ENCODE measurements at regions not wholly inside any gene's neighbourhood (a gene's known extent, or its start where the extent isn't known, plus 50 kb on each side); places are given as distances from the start of the nearest gene placed in this dataset.

DNA sequence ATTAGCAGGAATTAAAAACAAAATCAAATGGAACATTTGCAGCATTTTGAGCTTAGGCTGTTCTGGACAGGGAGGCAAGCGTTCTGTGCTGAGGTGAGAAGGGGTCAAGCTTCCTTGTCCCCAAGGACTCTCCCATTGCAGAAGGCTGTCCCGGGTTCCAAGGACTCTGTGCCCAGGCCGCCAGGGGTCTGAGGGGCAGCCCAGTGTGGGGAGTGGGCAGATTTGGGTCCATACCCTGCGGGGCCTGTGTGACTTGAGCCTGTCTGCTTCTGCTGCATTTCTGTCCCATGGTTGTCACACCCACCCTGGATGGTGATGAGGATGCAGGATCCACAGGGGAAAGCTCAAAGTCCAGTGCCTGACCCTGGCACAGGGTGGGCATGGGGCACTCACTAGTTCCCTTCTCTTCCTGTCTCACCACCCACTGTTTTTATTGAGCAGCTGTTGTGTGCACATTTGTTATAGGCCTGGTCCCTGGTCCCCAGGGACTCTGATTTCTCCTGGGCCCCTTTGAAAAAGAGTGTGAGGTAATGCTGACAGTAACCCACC lies 211.4 kb upstream of the HS6ST1 start:
- CTCF ChIA-PET: no interaction called here
- no peaks in the 10 kb centered on the region for H3K4me1 Mint-ChIP-seq
- H3K27me3 Mint-ChIP-seq (ENCODE audit: low read depth): no peaks in the 10 kb centered on the region; the same call in 1 of the 2 replicates
- H3K4me3 Mint-ChIP-seq: no peak overlapping the region
- no peaks in the 10 kb centered on the region for H3K36me3 Mint-ChIP-seq
- no peak overlapping the region for H3K27ac Mint-ChIP-seq
- DNase-seq (ENCODE audit: low spot score) (no peak), ATAC-seq (no peak)
- POLR2A ChIA-PET: no interaction called here
- no peaks in the 10 kb centered on the region for H3K9me3 Mint-ChIP-seq
- TF ChIP-seq, protein P1, sequence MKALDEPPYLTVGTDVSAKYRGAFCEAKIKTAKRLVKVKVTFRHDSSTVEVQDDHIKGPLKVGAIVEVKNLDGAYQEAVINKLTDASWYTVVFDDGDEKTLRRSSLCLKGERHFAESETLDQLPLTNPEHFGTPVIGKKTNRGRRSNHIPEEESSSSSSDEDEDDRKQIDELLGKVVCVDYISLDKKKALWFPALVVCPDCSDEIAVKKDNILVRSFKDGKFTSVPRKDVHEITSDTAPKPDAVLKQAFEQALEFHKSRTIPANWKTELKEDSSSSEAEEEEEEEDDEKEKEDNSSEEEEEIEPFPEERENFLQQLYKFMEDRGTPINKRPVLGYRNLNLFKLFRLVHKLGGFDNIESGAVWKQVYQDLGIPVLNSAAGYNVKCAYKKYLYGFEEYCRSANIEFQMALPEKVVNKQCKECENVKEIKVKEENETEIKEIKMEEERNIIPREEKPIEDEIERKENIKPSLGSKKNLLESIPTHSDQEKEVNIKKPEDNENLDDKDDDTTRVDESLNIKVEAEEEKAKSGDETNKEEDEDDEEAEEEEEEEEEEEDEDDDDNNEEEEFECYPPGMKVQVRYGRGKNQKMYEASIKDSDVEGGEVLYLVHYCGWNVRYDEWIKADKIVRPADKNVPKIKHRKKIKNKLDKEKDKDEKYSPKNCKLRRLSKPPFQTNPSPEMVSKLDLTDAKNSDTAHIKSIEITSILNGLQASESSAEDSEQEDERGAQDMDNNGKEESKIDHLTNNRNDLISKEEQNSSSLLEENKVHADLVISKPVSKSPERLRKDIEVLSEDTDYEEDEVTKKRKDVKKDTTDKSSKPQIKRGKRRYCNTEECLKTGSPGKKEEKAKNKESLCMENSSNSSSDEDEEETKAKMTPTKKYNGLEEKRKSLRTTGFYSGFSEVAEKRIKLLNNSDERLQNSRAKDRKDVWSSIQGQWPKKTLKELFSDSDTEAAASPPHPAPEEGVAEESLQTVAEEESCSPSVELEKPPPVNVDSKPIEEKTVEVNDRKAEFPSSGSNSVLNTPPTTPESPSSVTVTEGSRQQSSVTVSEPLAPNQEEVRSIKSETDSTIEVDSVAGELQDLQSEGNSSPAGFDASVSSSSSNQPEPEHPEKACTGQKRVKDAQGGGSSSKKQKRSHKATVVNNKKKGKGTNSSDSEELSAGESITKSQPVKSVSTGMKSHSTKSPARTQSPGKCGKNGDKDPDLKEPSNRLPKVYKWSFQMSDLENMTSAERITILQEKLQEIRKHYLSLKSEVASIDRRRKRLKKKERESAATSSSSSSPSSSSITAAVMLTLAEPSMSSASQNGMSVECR (CRISPR knock-in tag; IDR thresholded peaks at IDR 0.05; ENCODE audit: borderline replicate concordance): no peak
- TF ChIP-seq MYBL2 (CRISPR knock-in tag; IDR thresholded peaks at IDR 0.05) (no peak), NR2C2 (CRISPR knock-in tag; IDR thresholded peaks at IDR 0.05) (no peak), JUN (CRISPR knock-in tag; IDR thresholded peaks at IDR 0.05) (no peak), FOXP1 (CRISPR knock-in tag; IDR thresholded peaks at IDR 0.05; ENCODE audit: borderline replicate concordance) (no peak)
- TF ChIP-seq, protein P2, sequence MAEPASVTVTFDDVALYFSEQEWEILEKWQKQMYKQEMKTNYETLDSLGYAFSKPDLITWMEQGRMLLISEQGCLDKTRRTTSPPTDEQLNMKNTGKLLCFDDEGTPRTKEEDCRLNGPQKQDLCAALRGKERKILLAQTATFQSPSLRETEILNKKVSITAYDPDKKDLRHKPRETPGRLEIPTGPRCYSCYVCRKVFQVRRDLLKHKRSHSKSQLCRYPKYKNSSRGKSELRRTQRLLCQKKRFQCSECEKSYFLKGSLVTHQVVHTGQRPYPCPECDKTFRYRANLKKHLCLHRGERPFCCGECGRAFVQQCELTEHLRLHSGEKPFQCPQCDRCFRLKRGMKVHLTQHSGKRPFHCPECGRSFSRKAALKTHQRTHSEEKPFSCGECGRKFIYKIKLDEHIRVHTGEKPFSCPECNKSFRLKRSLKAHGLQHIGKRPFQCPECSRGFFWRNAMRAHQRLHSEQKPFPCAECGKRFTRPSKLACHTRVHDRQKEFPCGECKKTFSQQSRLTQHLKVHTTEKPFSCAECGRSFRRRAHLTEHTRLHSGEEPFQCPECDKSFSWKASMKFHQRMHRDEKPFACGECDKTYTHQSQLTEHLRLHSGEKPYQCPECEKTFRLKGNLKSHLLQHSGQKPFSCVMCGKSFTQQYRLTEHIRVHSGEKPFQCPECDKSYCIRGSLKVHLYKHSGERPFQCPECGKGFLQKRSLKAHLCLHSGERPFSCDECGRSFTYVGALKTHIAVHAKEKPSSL (CRISPR knock-in tag; conservative IDR thresholded peaks at IDR 0.05): no peak

DNA sequence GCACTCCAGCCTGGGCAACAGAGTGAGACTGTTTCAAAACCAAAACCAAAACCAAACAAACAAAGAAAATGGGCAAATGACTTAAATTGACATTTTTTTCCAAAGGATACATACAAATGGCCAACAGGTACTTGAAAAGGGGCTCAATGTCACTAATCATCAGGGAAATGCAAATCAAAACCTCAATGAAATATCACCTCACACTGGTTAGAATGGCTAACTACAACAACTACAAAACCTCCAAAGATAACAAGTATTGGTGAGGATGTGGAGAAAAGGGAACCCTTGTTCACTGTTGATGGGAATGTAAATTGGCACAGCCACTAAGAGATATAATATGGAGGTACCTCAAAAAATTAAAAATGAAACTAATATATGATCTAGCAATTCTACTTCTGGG lies 213.2 kb upstream of the HS6ST1 start:
- H3K27me3 Mint-ChIP-seq (ENCODE audit: low read depth): no peaks in the 10 kb centered on the region; the same call in 1 of the 2 replicates
- no peak overlapping the region for H3K27ac Mint-ChIP-seq
- H3K9me3 Mint-ChIP-seq: no peaks in the 10 kb centered on the region
- ChIA-PET CTCF (no interaction called here), POLR2A (no interaction called here)
- ATAC-seq (no peak), DNase-seq (ENCODE audit: low spot score) (no peak)
- H3K4me1 Mint-ChIP-seq: peaks cover 8% of the 10 kb centered on the region
- no peaks in the 10 kb centered on the region for H3K36me3 Mint-ChIP-seq
- no peak overlapping the region for H3K4me3 Mint-ChIP-seq
- TF ChIP-seq ZNF263 (CRISPR knock-in tag; IDR thresholded peaks at IDR 0.05; ENCODE audit: low read depth) (no peak), FOXK1 (CRISPR knock-in tag; IDR thresholded peaks at IDR 0.05) (no peak), PREB (CRISPR knock-in tag; IDR thresholded peaks at IDR 0.05; ENCODE audit: borderline replicate concordance) (no peak), NR1H2 (CRISPR knock-in tag; IDR thresholded peaks at IDR 0.05) (no peak), FOXP1 (CRISPR knock-in tag; IDR thresholded peaks at IDR 0.05; ENCODE audit: borderline replicate concordance) (no peak), KAT7 (CRISPR knock-in tag; IDR thresholded peaks at IDR 0.05; ENCODE audit: borderline replicate concordance) (no peak), CDX4 (CRISPR knock-in tag; IDR thresholded peaks at IDR 0.05; ENCODE audit: borderline replicate concordance) (no peak), IRF1 (CRISPR knock-in tag; IDR thresholded peaks at IDR 0.05) (no peak), NFE2L1 (CRISPR knock-in tag; IDR thresholded peaks at IDR 0.05) (no peak), JAZF1 (CRISPR knock-in tag; IDR thresholded peaks at IDR 0.05) (no peak), GABPB1 (CRISPR knock-in tag; IDR thresholded peaks at IDR 0.05) (no peak), EMX1 (CRISPR knock-in tag; IDR thresholded peaks at IDR 0.05) (no peak), ATF2 (CRISPR knock-in tag; IDR thresholded peaks at IDR 0.05; ENCODE audit: borderline replicate concordance, low read depth) (no peak), NFYB (CRISPR knock-in tag; conservative IDR thresholded peaks at IDR 0.05; ENCODE audit: low read depth) (no peak)
- TF ChIP-seq, protein P3, sequence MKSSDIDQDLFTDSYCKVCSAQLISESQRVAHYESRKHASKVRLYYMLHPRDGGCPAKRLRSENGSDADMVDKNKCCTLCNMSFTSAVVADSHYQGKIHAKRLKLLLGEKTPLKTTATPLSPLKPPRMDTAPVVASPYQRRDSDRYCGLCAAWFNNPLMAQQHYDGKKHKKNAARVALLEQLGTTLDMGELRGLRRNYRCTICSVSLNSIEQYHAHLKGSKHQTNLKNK (CRISPR knock-in tag; IDR thresholded peaks at IDR 0.05): no peak
- TF ChIP-seq, protein P4, sequence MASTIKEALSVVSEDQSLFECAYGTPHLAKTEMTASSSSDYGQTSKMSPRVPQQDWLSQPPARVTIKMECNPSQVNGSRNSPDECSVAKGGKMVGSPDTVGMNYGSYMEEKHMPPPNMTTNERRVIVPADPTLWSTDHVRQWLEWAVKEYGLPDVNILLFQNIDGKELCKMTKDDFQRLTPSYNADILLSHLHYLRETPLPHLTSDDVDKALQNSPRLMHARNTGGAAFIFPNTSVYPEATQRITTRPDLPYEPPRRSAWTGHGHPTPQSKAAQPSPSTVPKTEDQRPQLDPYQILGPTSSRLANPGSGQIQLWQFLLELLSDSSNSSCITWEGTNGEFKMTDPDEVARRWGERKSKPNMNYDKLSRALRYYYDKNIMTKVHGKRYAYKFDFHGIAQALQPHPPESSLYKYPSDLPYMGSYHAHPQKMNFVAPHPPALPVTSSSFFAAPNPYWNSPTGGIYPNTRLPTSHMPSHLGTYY (CRISPR knock-in tag; IDR thresholded peaks at IDR 0.05): no peak
- TF ChIP-seq, protein P5, sequence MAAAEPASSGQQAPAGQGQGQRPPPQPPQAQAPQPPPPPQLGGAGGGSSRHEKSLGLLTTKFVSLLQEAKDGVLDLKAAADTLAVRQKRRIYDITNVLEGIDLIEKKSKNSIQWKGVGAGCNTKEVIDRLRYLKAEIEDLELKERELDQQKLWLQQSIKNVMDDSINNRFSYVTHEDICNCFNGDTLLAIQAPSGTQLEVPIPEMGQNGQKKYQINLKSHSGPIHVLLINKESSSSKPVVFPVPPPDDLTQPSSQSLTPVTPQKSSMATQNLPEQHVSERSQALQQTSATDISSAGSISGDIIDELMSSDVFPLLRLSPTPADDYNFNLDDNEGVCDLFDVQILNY (CRISPR knock-in tag; IDR thresholded peaks at IDR 0.05): no peak
